ENCODE measurements at regions not wholly inside any gene's neighbourhood (a gene's known extent, or its start where the extent isn't known, plus 50 kb on each side); places are given as distances from the start of the nearest gene placed in this dataset.

GRCh38 chr14:51382506-51382905, 142.5 kb downstream of the TMX1 start:
- TF ChIP-seq CTCF (IDR thresholded peaks at IDR 0.05; ENCODE audit: insufficient read depth, low read length), result no peak
- TF ChIP-seq POLR2AphosphoS5 (IDR thresholded peaks at IDR 0.05; ENCODE audit: low read depth), result no peak
